IPS DF 6.9 (cell line): ENCODE measurements at regions not wholly inside any gene's neighbourhood (a gene's known extent, or its start where the extent isn't known, plus 50 kb on each side); places are given as distances from the start of the nearest gene placed in this dataset.

Experiments used
- DNase-seq: peaks from one replicate; pipeline ENCODE4 v3.0.0-alpha.2; 2013; ENCODE audit warnings: low read depth, low spot score
- H3K27ac ChIP-seq: one replicate; pipeline ENCODE4 v1.5.1; 2013; ENCODE audit warnings: low read length, control low read depth
- H3K27me3 ChIP-seq: 2 replicates; pipeline ENCODE4 v1.6.1; 2013; ENCODE audit warnings: mild to moderate bottlenecking, low read length; ENCODE audit not compliant: control insufficient read depth, insufficient read depth
- H3K36me3 ChIP-seq: 2 replicates; pipeline ENCODE4 v1.6.1; 2013; ENCODE audit warnings: low read length; ENCODE audit not compliant: control insufficient read depth, insufficient read depth
- H3K4me1 ChIP-seq: 2 replicates; pipeline ENCODE4 v1.6.1; 2013; ENCODE audit warnings: low read length; ENCODE audit not compliant: control insufficient read depth, insufficient read depth
- H3K4me3 ChIP-seq: 2 replicates; pipeline ENCODE4 v1.5.1; 2013; ENCODE audit warnings: mild to moderate bottlenecking, low read length
- H3K9me3 ChIP-seq: 2 replicates; pipeline ENCODE4 v1.6.1; 2013; ENCODE audit warnings: low read length, inconsistent platforms; ENCODE audit not compliant: control insufficient read depth, insufficient read depth
- WGBS: extraction: QIAGEN DNeasy Blood & Tissue Kit; methylation state at CpG from one replicate; pipeline ENCODE4 v1.1.7; 2013; ENCODE audit warnings: mixed read lengths, missing lambda C conversion rate; ENCODE audit not compliant: insufficient read length, insufficient coverage; 5-methylcytosine and 5-hydroxymethylcytosine counted together

DNA sequence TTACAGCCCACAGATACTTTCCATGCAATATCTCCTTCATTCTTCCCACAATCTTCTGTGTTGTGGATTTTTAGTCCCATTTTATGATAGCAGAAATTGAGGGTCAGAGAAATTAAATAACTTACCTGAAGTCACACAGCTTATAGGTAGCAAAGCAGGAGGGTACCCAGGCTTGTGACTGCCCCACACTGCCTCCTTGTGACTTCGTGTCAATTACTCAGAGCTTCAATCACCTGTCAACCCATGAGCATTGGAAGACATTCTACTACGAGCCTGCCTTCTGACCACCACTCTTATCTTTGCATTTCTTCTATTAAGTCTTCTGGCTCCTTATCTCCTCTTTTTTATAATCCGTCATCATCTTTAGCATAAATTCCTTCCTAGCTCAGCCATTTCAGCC is 71.6 kb upstream of the NRSN1 start:
- no peak for DNase-seq
- Histone ChIP-seq H3K27ac (no peak overlapping the region), H3K27me3 (no peaks in the 10 kb centered on the region), H3K36me3 (no peaks in the 10 kb centered on the region), H3K4me1 (no peaks in the 10 kb centered on the region), H3K4me3 (no peak overlapping the region), H3K9me3 (no peaks in the 10 kb centered on the region)
- 100% methylated on average over 1 of the region's 3 CpGs for WGBS

DNA sequence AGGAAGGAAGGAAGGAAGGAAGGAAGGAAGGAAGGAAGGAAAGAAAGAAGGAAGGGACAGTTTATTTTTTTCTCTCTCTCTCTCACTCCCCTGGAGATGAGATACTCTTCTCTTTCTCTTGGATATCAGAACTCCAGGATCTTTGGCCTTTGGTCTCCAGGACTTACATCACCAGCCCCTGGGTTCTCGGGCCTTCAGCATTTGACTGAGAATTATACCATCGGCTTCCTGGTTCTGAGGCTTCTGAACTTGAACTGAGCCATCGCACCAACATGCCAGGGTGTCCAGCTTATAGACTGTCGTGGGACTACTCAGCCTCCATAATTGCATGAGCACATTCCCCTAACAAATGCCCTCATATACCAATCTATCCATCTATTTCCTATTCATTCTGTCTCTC is 69.4 kb upstream of the NRSN1 start:
- no peaks in the 10 kb centered on the region for H3K27me3 ChIP-seq
- no peak overlapping the region for H3K27ac ChIP-seq
- no peaks in the 10 kb centered on the region for H3K9me3 ChIP-seq
- no CpG with 5 or more reads among the region's 4 CpGs for WGBS
- H3K4me1 ChIP-seq, result no peaks in the 10 kb centered on the region
- no peaks in the 10 kb centered on the region for H3K36me3 ChIP-seq
- no peak for DNase-seq
- H3K4me3 ChIP-seq, result no peak overlapping the region

GRCh38 chr6:24057030-24057429 is 69.0 kb upstream of the NRSN1 start:
- H3K36me3 ChIP-seq, result no peaks in the 10 kb centered on the region
- no peaks in the 10 kb centered on the region for H3K4me1 ChIP-seq
- WGBS, result no CpG with 5 or more reads among the region's 3 CpGs
- DNase-seq, result no peak
- H3K9me3 ChIP-seq, result no peaks in the 10 kb centered on the region
- no peak overlapping the region for H3K27ac ChIP-seq
- no peak overlapping the region for H3K4me3 ChIP-seq
- H3K27me3 ChIP-seq, result no peaks in the 10 kb centered on the region

DNA sequence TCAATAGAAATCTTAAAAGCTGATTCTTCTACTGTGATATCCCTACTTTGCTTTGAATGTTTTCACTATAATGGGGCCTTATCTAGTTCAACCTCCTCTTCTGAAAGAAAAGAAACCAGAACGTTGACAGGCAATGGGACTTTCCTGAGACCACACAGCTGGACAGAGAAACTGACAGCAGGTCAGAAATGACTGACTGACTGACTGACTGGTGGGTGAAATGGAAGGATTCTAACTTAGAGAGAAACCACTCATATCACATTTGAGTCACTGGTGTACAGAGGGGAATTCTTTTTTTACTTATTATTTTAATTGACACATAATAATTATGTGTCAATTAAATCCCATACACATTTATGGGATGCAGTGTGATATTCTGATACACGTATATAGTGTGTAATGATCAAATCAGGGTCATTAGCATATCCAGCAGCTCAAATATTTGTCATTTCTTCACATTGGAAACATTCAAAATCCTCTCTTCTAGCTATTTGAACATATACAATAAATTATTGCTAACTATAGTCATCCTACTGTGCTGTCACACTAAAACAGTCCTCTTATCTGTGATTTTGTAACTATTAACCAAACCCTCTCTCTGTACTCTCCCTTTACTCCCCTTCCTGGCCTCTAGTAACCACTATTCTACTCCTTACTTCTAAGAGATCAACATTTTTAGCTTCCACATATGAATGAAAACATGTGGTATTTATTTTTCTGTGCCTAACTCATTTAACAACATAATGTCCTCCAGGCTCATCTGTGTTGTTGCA is 64.8 kb upstream of the NRSN1 start:
- Histone ChIP-seq H3K4me1 (no peaks in the 10 kb centered on the region), H3K9me3 (no peaks in the 10 kb centered on the region), H3K4me3 (no peak overlapping the region), H3K36me3 (no peaks in the 10 kb centered on the region), H3K27ac (no peak overlapping the region), H3K27me3 (no peaks in the 10 kb centered on the region)
- no peak for DNase-seq
- no CpG with 5 or more reads among the region's 2 CpGs for WGBS

GRCh38 chr6:24064106-24064505 is 61.9 kb upstream of the NRSN1 start:
- no peaks in the 10 kb centered on the region for H3K4me1 ChIP-seq
- H3K27ac ChIP-seq, result no peak overlapping the region
- no peak overlapping the region for H3K4me3 ChIP-seq
- H3K27me3 ChIP-seq, result no peaks in the 10 kb centered on the region
- no peaks in the 10 kb centered on the region for H3K36me3 ChIP-seq
- peak; percentile 22 for DNase-seq
- WGBS, result no CpG with 5 or more reads among the region's 1 CpG
- no peaks in the 10 kb centered on the region for H3K9me3 ChIP-seq

DNA sequence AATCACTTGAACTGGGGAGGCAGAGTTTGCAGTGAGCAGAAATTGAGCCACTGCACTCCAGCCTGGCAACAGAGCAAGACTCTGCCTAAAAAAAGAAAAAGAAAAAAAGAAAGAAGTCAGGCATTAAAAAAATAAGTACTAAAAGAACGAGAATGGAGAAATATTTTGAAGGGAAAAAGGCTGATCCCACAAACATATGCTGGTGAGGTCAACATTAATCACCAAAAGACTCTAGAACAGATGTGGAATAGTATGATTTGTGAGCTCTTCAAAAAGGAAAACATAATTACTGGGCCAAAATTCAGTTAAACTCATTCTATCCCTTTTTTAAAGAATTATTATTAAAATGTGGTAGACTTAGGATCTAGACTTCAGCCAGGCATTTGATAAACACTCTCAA is 61.2 kb upstream of the NRSN1 start:
- Histone ChIP-seq H3K4me3 (no peak overlapping the region), H3K27ac (no peak overlapping the region), H3K36me3 (no peaks in the 10 kb centered on the region), H3K9me3 (no peaks in the 10 kb centered on the region), H3K27me3 (no peaks in the 10 kb centered on the region), H3K4me1 (no peaks in the 10 kb centered on the region)
- DNase-seq, result no peak
- WGBS, result 100% methylated on average over 1 of the region's 1 CpG

DNA sequence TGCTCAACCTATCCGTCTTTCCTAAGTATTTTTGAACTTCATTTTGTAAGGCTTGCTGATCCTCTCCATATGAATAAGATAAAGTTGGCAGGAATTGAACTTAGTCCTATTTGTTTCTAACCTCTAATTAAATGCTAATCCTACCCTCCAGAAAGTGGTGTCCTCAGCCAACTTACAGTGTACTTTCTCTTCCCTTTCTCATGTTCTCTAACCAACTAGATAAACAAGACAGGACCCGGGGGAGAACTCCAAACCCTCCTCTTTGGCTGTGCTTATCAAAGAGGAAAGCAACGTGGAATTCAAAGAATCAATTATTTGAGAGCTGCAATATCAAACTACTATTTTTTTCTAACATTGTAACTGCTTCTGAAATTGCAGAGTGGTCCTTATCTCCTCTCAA is 56.5 kb upstream of the NRSN1 start:
- H3K4me3 ChIP-seq, result no peak overlapping the region
- no peak overlapping the region for H3K27ac ChIP-seq
- no CpG with 5 or more reads among the region's 3 CpGs for WGBS
- DNase-seq, result no peak
- no peaks in the 10 kb centered on the region for H3K36me3 ChIP-seq
- no peaks in the 10 kb centered on the region for H3K9me3 ChIP-seq
- no peaks in the 10 kb centered on the region for H3K27me3 ChIP-seq
- no peaks in the 10 kb centered on the region for H3K4me1 ChIP-seq

- Histone ChIP-seq H3K4me3 (no peak overlapping the region), H3K36me3 (no peaks in the 10 kb centered on the region), H3K4me1 (no peaks in the 10 kb centered on the region), H3K9me3 (no peaks in the 10 kb centered on the region), H3K27me3 (no peaks in the 10 kb centered on the region), H3K27ac (no peak overlapping the region)
- WGBS, result no CpG with 5 or more reads among the region's 6 CpGs
- DNase-seq, result no peak
These were observed 53.8 kb upstream of the NRSN1 start for GRCh38 chr6:24072038-24072746.

GRCh38 chr6:24076011-24076410 is 50.0 kb upstream of the NRSN1 start:
- Histone ChIP-seq H3K4me3 (no peak overlapping the region), H3K9me3 (no peaks in the 10 kb centered on the region), H3K4me1 (no peaks in the 10 kb centered on the region), H3K36me3 (no peaks in the 10 kb centered on the region), H3K27me3 (no peaks in the 10 kb centered on the region), H3K27ac (no peak overlapping the region)
- DNase-seq, result no peak
- no CpG with 5 or more reads among the region's 1 CpG for WGBS
